ENCODE measurements at regions not wholly inside any gene's neighbourhood (a gene's known extent, or its start where the extent isn't known, plus 50 kb on each side); places are given as distances from the start of the nearest gene placed in this dataset.

DNA sequence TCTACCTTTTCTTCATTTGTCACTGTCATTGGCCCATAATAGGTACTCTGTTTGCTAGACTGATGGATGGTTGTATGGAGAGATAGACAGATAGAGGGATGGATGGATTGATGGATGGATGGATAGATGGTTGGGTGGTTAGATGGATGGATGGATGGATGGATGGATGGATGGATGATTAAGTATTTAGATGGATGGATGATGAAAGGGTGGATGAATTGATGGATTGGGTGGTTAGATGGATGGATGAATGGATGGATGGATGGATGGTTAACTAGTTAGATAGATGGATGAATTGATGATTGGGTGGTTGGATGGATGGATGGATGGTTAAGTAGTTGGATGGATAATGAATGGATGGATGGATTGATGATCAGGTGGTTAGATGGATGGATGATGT is 334.7 kb upstream of the AUTS2 start:
- Histone ChIP-seq H3K4me1 (ENCODE audit: control insufficient read depth in 2 of 3, insufficient read depth in 2 of 3, low read depth in 1 of 3, low read length in 3 of 3) (no peaks in the 10 kb centered on the region), H3K36me3 (ENCODE audit: control insufficient read depth in 2 of 3, insufficient read depth in 3 of 3, low read length in 3 of 3) (no peaks in the 10 kb centered on the region), H3K27ac (ENCODE audit: low read depth in 2 of 2, low read length in 2 of 2) (no peak overlapping the region), H3K4me3 (ENCODE audit: low read length in 3 of 3) (no peak overlapping the region), H3K9me3 (ENCODE audit: control insufficient read depth in 2 of 3, insufficient read depth in 1 of 3, low read length in 3 of 3) (no peaks in the 10 kb centered on the region), H3K9ac (ENCODE audit: low read length in 3 of 3) (no peak overlapping the region), H3K27me3 (ENCODE audit: control insufficient read depth, insufficient read depth, low read length) (no peaks in the 10 kb centered on the region)
- intact Hi-C loops (cut with DNase I), result no loop called here
- TF ChIP-seq, protein P1, sequence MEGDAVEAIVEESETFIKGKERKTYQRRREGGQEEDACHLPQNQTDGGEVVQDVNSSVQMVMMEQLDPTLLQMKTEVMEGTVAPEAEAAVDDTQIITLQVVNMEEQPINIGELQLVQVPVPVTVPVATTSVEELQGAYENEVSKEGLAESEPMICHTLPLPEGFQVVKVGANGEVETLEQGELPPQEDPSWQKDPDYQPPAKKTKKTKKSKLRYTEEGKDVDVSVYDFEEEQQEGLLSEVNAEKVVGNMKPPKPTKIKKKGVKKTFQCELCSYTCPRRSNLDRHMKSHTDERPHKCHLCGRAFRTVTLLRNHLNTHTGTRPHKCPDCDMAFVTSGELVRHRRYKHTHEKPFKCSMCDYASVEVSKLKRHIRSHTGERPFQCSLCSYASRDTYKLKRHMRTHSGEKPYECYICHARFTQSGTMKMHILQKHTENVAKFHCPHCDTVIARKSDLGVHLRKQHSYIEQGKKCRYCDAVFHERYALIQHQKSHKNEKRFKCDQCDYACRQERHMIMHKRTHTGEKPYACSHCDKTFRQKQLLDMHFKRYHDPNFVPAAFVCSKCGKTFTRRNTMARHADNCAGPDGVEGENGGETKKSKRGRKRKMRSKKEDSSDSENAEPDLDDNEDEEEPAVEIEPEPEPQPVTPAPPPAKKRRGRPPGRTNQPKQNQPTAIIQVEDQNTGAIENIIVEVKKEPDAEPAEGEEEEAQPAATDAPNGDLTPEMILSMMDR (IDR thresholded peaks at IDR 0.05; ENCODE audit: borderline replicate concordance, extremely low read depth, insufficient read depth), result no peak
- DNase-seq, result no peak
- no peak for FAIRE-seq

DNA sequence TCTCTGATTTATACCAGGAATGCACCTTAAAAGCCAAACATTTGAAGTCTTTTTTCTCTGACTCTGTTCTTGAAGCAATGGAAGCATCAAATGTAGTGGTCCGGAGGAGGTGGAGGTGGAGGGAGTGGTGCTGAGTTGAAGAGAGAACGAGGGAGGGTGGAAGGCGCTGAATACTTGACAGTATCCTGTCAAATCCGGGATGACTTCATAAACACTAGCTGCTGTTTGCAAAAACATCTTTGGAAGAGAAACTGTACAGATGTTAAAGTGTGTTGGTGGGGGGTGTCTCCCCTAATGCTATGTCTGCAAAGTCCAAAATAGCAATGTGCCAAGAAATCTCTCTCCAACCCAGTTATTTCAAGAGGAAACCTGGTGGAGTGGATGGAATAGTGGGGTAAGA is 328.5 kb upstream of the AUTS2 start:
- Histone ChIP-seq H3K27ac (ENCODE audit: low read depth in 2 of 2, low read length in 2 of 2) (no peak overlapping the region), H3K9ac (ENCODE audit: low read length in 3 of 3) (no peak overlapping the region), H3K36me3 (ENCODE audit: control insufficient read depth in 2 of 3, insufficient read depth in 3 of 3, low read length in 3 of 3) (no peaks in the 10 kb centered on the region), H3K27me3 (ENCODE audit: control insufficient read depth, insufficient read depth, low read length) (no peaks in the 10 kb centered on the region), H3K4me3 (ENCODE audit: low read length in 3 of 3) (no peak overlapping the region), H3K4me1 (ENCODE audit: control insufficient read depth in 2 of 3, insufficient read depth in 2 of 3, low read depth in 1 of 3, low read length in 3 of 3) (no peaks in the 10 kb centered on the region), H3K9me3 (ENCODE audit: control insufficient read depth in 2 of 3, insufficient read depth in 1 of 3, low read length in 3 of 3) (peaks cover 0 to 9% (median 0%) of the 10 kb centered on the region in 3 donors)
- TF ChIP-seq, protein P1 (IDR thresholded peaks at IDR 0.05; ENCODE audit: borderline replicate concordance, extremely low read depth, insufficient read depth), result no peak
- DNase-seq (no peak), FAIRE-seq (no peak)
- intact Hi-C loops (cut with DNase I), result no loop called here

DNA sequence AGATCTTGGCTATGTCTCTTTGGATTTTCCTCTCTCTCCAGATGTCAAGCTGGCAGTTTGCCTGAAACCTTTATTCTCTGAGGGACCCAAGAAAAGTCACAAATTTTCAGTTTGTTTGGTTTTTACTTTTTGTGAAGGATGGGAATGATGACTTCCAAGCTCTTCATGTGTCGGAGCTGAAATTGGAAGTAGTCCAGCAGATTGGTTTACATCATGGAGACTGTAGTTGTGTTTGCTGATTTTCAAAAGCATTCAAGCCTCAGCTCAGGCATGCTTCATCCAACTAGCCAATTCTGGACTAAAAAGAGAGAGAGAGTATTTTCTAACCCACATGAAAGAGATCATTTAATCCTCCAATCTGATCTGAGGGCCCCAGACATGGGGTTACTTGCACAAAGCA is 326.2 kb upstream of the AUTS2 start:
- DNase-seq (no peak), FAIRE-seq (no peak)
- H3K9me3 ChIP-seq (ENCODE audit: control insufficient read depth in 2 of 3, insufficient read depth in 1 of 3, low read length in 3 of 3), result peaks cover 0 to 9% (median 0%) of the 10 kb centered on the region in 3 donors
- TF ChIP-seq, protein P1 (IDR thresholded peaks at IDR 0.05; ENCODE audit: borderline replicate concordance, extremely low read depth, insufficient read depth), result no peak
- no peaks in the 10 kb centered on the region for H3K4me1 ChIP-seq (ENCODE audit: control insufficient read depth in 2 of 3, insufficient read depth in 2 of 3, low read depth in 1 of 3, low read length in 3 of 3)
- no peaks in the 10 kb centered on the region for H3K36me3 ChIP-seq (ENCODE audit: control insufficient read depth in 2 of 3, insufficient read depth in 3 of 3, low read length in 3 of 3)
- no peaks in the 10 kb centered on the region for H3K27me3 ChIP-seq (ENCODE audit: control insufficient read depth, insufficient read depth, low read length)
- H3K9ac ChIP-seq (ENCODE audit: low read length in 3 of 3), result no peak overlapping the region
- intact Hi-C loops (cut with DNase I), result no loop called here
- H3K27ac ChIP-seq (ENCODE audit: low read depth in 2 of 2, low read length in 2 of 2), result no peak overlapping the region
- H3K4me3 ChIP-seq (ENCODE audit: low read length in 3 of 3), result no peak overlapping the region

All from kidney (tissue), 13 donors.